GM12892 (cell line): ENCODE measurements at regions not wholly inside any gene's neighbourhood (a gene's known extent, or its start where the extent isn't known, plus 50 kb on each side); places are given as distances from the start of the nearest gene placed in this dataset.
"Not testable (repeated sequence)": the region's sequence is repeated elsewhere in the genome, so short reads cannot be mapped to it uniquely, and the experiment has no call there.

Source experiments
- POLR2A ChIP-seq: IDR thresholded peaks from 2 replicates; pipeline ENCODE4 v1.6.1; 2011; ENCODE audit warnings: low read depth, low read length, control low read depth
- POLR2AphosphoS5 ChIP-seq: IDR thresholded peaks from 2 replicates; pipeline ENCODE4 v1.6.1; 2011; ENCODE audit warnings: low read depth, low read length, control low read depth
- TAF1 ChIP-seq: IDR thresholded peaks from 2 replicates; pipeline ENCODE4 v1.6.1; 2011; ENCODE audit warnings: low read depth, mild to moderate bottlenecking, control low read depth, low read length, borderline replicate concordance

DNA sequence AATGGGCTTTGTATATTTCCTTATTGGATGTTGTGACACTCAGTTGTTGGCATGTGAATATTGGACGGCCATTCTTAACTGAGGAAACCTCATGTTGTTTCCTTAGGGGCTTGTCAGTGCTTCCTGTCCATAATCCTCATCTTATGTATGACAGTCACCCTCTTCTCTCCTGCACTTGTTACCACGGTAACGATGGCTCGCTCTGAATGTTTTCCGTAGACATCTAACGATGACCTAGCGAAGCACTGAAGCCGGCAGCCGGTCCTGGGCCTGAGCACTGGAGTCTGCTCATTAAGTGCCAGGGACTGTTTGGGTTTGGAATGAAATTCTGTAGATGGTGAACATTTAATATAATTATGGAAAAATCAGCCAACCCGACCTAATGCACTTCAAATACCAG, 242.7 kb upstream of the NBPF12 start:
- not testable (repeated sequence) for TF ChIP-seq POLR2AphosphoS5, POLR2A, TAF1
